H1 (cell line): ENCODE measurements at regions not wholly inside any gene's neighbourhood (a gene's known extent, or its start where the extent isn't known, plus 50 kb on each side); places are given as distances from the start of the nearest gene placed in this dataset.

ENCODE experiments used
- CTCF ChIA-PET: fragments of 300-600 bp; sonication (Branson Sonifier 250); formaldehyde crosslinking; loops from one replicate; lab custom pipeline; 2021; ENCODE audit not compliant: partially characterized antibody; lab: Charles Lee
- POLR2A ChIA-PET: fragments of 300-600 bp; sonication (Branson Sonifier 250); formaldehyde crosslinking; loops from one replicate; lab custom pipeline; 2021; ENCODE audit warnings: inconsistent platforms; ENCODE audit not compliant: partially characterized antibody; lab: Charles Lee
- DNase-seq, 2 experiments: peaks; one replicate each; pipeline versions ENCODE4 v3.0.0 to v3.0.0-alpha.2; 2010 to 2022; ENCODE audit warnings: low spot score in 2 of 2, low read depth in 1 of 2, mixed read lengths in 1 of 2
- FAIRE-seq: peaks from 2 replicates; lab custom pipeline; 2011; peaks lifted over from hg19 to GRCh38; lab: Jason Lieb, UNC
- H2AFZ ChIP-seq: 2 replicates; pipeline ENCODE4 v1.8.1; 2012; ENCODE audit warnings: low read length, inconsistent platforms
- H2AK5ac ChIP-seq: 2 replicates; pipeline ENCODE4 v1.6.1; 2013; ENCODE audit warnings: low read depth, low read length
- H2BK120ac ChIP-seq: replicated peaks from 2 replicates; pipeline ENCODE3; 2013; ENCODE audit warnings: low read depth, low read length, inconsistent platforms
- H2BK12ac ChIP-seq: 2 replicates; pipeline ENCODE4 v1.6.1; 2013; ENCODE audit warnings: low read depth, low read length
- H2BK15ac ChIP-seq: 2 replicates; pipeline ENCODE4 v1.6.1; 2013; ENCODE audit warnings: low read length
- H2BK20ac ChIP-seq: 2 replicates; pipeline ENCODE4 v1.6.1; 2013; ENCODE audit warnings: low read length
- H2BK5ac ChIP-seq: 2 replicates; pipeline ENCODE4 v1.6.1; 2013; ENCODE audit warnings: low read depth, low read length
- H3K14ac ChIP-seq: 2 replicates; pipeline ENCODE4 v1.6.1; 2013; ENCODE audit warnings: inconsistent platforms; ENCODE audit not compliant: insufficient read length
- H3K18ac ChIP-seq: 2 replicates; pipeline ENCODE4 v1.6.1; 2013; ENCODE audit warnings: low read length; ENCODE audit errors: extremely low read depth
- H3K23ac ChIP-seq: 2 replicates; pipeline ENCODE4 v1.6.1; 2013; ENCODE audit warnings: inconsistent platforms; ENCODE audit not compliant: insufficient read length
- H3K23me2 ChIP-seq: 2 replicates; pipeline ENCODE4 v1.6.1; 2013; ENCODE audit warnings: low read depth, low read length
- H3K27ac ChIP-seq: 2 replicates; pipeline ENCODE4 v1.6.1; 2011; ENCODE audit warnings: low read depth, low read length, inconsistent platforms
- H3K27me3 ChIP-seq, 4 experiments: replicated peaks in 1 of 4; 1 replicate in 1 of 4; 2 replicates in 3 of 4; pipeline versions ENCODE4 v1.6.1 to v1.8.1; 2011 to 2013; ENCODE audit warnings: low read length in 3 of 4, mild to moderate bottlenecking in 3 of 4, inconsistent platforms in 2 of 4, mixed read lengths in 2 of 4, moderate library complexity in 1 of 4; ENCODE audit not compliant: control insufficient read depth in 3 of 4, insufficient read depth in 3 of 4; ENCODE audit errors: extremely low read depth in 1 of 4
- H3K36me3 ChIP-seq, 4 experiments: 2 replicates each; pipeline versions ENCODE4 v1.6.1 to v1.8.1; 2011 to 2013; ENCODE audit warnings: mild to moderate bottlenecking in 4 of 4, low read length in 3 of 4, moderate library complexity in 2 of 4, control low read depth in 1 of 4, inconsistent platforms in 1 of 4; ENCODE audit not compliant: insufficient read depth in 4 of 4, control insufficient read depth in 2 of 4
- H3K4ac ChIP-seq: replicated peaks from 2 replicates; pipeline ENCODE3; 2013; ENCODE audit warnings: low read length, low read depth, mixed read lengths, inconsistent platforms; ENCODE audit not compliant: insufficient read length
- H3K4me1 ChIP-seq, 4 experiments: replicated peaks in 1 of 4; 1 replicate in 1 of 4; 2 replicates in 3 of 4; pipeline versions ENCODE4 v1.6.1 to v1.8.1; 2011 to 2013; ENCODE audit warnings: low read length in 3 of 4, inconsistent platforms in 2 of 4, mixed read lengths in 1 of 4; ENCODE audit not compliant: insufficient read depth in 4 of 4, control insufficient read depth in 3 of 4
- H3K4me2 ChIP-seq, 2 experiments: 2 replicates each; pipeline versions ENCODE4 v1.6.1 to v1.8.1; 2011 to 2013; ENCODE audit warnings: low read depth in 2 of 2, low read length in 2 of 2, control low read depth in 1 of 2, inconsistent platforms in 1 of 2, mild to moderate bottlenecking in 1 of 2; ENCODE audit not compliant: insufficient read depth in 1 of 2
- H3K4me3 ChIP-seq, 4 experiments: fragments of 200-600, 300-600 bp in 1 of 4; sonication (generic), shearing (Covaris generic), sonication (Bioruptor Twin) in 1 of 4; 2 replicates each; pipeline versions ENCODE4 v1.5.1 to v1.8.1; 2011 to 2016; ENCODE audit warnings: low read length in 4 of 4, low read depth in 3 of 4, control low read depth in 2 of 4, inconsistent platforms in 2 of 4, mild to moderate bottlenecking in 2 of 4, mixed read lengths in 1 of 4, moderate library complexity in 1 of 4; ENCODE audit not compliant: insufficient read depth in 2 of 4; ENCODE audit errors: extremely low read depth in 1 of 4
- H3K56ac ChIP-seq: replicated peaks from 2 replicates; pipeline ENCODE3; 2013; ENCODE audit warnings: low read depth, mild to moderate bottlenecking, mixed read lengths, low read length, inconsistent platforms; ENCODE audit not compliant: insufficient read length
- H3K79me1 ChIP-seq: 2 replicates; pipeline ENCODE4 v1.6.1; 2013; ENCODE audit warnings: low read depth, low read length, control low read depth
- H3K79me2 ChIP-seq, 2 experiments: 2 replicates each; pipeline versions ENCODE4 v1.6.1 to v1.8.1; 2012 to 2013; ENCODE audit warnings: low read length in 2 of 2, mild to moderate bottlenecking in 2 of 2, inconsistent platforms in 1 of 2; ENCODE audit not compliant: insufficient read depth in 2 of 2, control insufficient read depth in 1 of 2
- H3K9ac ChIP-seq, 4 experiments: replicated peaks in 1 of 4; 1 replicate in 1 of 4; 2 replicates in 3 of 4; pipeline versions ENCODE4 v1.6.1 to v1.8.1; 2011 to 2013; ENCODE audit warnings: low read depth in 3 of 4, low read length in 3 of 4, control low read depth in 2 of 4, mild to moderate bottlenecking in 2 of 4, moderate library complexity in 2 of 4, inconsistent platforms in 1 of 4; ENCODE audit errors: extremely low read depth in 1 of 4
- H3K9me3 ChIP-seq, 2 experiments: 2 replicates each; pipeline versions ENCODE4 v1.6.1 to v1.8.1; 2012 to 2013; ENCODE audit warnings: mild to moderate bottlenecking in 2 of 2, moderate library complexity in 2 of 2, control low read depth in 1 of 2, inconsistent platforms in 1 of 2, low read depth in 1 of 2, low read length in 1 of 2, mixed read lengths in 1 of 2; ENCODE audit not compliant: insufficient read depth in 2 of 2
- H4K20me1 ChIP-seq, 2 experiments: replicated peaks in 1 of 2; 2 replicates each; pipeline versions ENCODE3 to v1.8.1; 2011 to 2013; ENCODE audit warnings: inconsistent platforms in 2 of 2, low read length in 2 of 2, mild to moderate bottlenecking in 1 of 2; ENCODE audit not compliant: insufficient read depth in 2 of 2, control insufficient read depth in 1 of 2
- H4K5ac ChIP-seq: 2 replicates; pipeline ENCODE4 v1.6.1; 2013; ENCODE audit warnings: low read length, low read depth, mixed read lengths, inconsistent platforms; ENCODE audit not compliant: insufficient read length
- H4K8ac ChIP-seq: 2 replicates; pipeline ENCODE4 v1.8.0; 2013; ENCODE audit warnings: mild to moderate bottlenecking, moderate library complexity, low read length, inconsistent platforms; ENCODE audit not compliant: insufficient read depth; ENCODE audit errors: extremely low read depth
- H4K91ac ChIP-seq: replicated peaks from 2 replicates; pipeline ENCODE3; 2013; ENCODE audit warnings: low read length, mixed read lengths, inconsistent platforms; ENCODE audit not compliant: insufficient read length
- ASH2L ChIP-seq: fragments of 200-600, 300-600 bp; sonication (generic); IDR thresholded peaks from one replicate; pipeline ENCODE4 v1.7.1; 2017; ENCODE audit warnings: low read length
- CHD1 ChIP-seq: IDR thresholded peaks from 2 replicates; pipeline ENCODE4 v1.6.1; 2012; ENCODE audit warnings: low read depth, low read length, improper control_type of control experiment
- CREB1 ChIP-seq: IDR thresholded peaks from 2 replicates; pipeline ENCODE4 v1.6.1; 2012; ENCODE audit warnings: inconsistent platforms
- FOSL1 ChIP-seq: IDR thresholded peaks from 2 replicates; pipeline ENCODE4 v1.6.1; 2011; ENCODE audit warnings: mild to moderate bottlenecking, low read depth, low read length, moderate library complexity; ENCODE audit not compliant: insufficient read depth
- POLR2AphosphoS5 ChIP-seq: IDR thresholded peaks from 2 replicates; pipeline ENCODE4 v1.6.1; 2011; ENCODE audit warnings: low read depth, low read length
- TCF12 ChIP-seq: IDR thresholded peaks from 2 replicates; pipeline ENCODE4 v1.6.1; 2011; ENCODE audit warnings: low read depth, mild to moderate bottlenecking, low read length
- WGBS, 2 experiments: shearing (Covaris generic) in 1 of 2; methylation state at CpG; one replicate each; pipeline versions ENCODE4 v1.1.6 to v1.1.7; 2013 to 2015; ENCODE audit warnings: low lambda C conversion rate in 2 of 2, mixed read lengths in 2 of 2, inconsistent platforms in 1 of 2, low coverage in 1 of 2, missing lambda C conversion rate in 1 of 2; ENCODE audit not compliant: insufficient replicate concordance in 2 of 2, insufficient coverage in 1 of 2, insufficient read length in 1 of 2; ENCODE audit errors: extremely low coverage in 1 of 2, missing lambda C conversion rate in 1 of 2; 5-methylcytosine and 5-hydroxymethylcytosine counted together

- H4K20me1 ChIP-seq: no peaks in the 10 kb centered on the region
- H4K5ac ChIP-seq: no peak overlapping the region
- no peak overlapping the region for H4K8ac ChIP-seq
- POLR2A ChIA-PET: no interaction called here
- no peak for FAIRE-seq
- no peak overlapping the region for H4K91ac ChIP-seq
- TF ChIP-seq CREB1 (no peak), CHD1 (no peak), FOSL1 (no peak), ASH2L (no peak), POLR2AphosphoS5 (no peak), TCF12 (no peak)
- no peak overlapping the region for H3K14ac ChIP-seq
- H3K4me1 ChIP-seq: peaks cover 0 to 3% (median 0%) of the 10 kb centered on the region in 4 experiments; a peak in 2 of 7 replicates
- no peak overlapping the region for H3K9ac ChIP-seq
- H3K27ac ChIP-seq: no peak overlapping the region
- H2BK20ac ChIP-seq: no peak overlapping the region
- no peak overlapping the region for H3K4me2 ChIP-seq
- H2BK5ac ChIP-seq: no peak overlapping the region
- no peak overlapping the region for H2BK15ac ChIP-seq
- H3K18ac ChIP-seq: no peak overlapping the region
- no peak overlapping the region for H2AFZ ChIP-seq
- H3K4ac ChIP-seq: no peak overlapping the region
- WGBS, 2 experiments: 91% methylated on average over 1 of the region's 1 CpG; no CpG with 5 or more reads in 1 of the 2 experiments
- DNase-seq: no peak
- CTCF ChIA-PET: interaction anchor here (0.9 to 1.2 kb wide), 2 partner anchors 38 to 39 kb away, joined by 3 read pairs; no protein-coding TSS in a partner anchor
- H3K23me2 ChIP-seq: no peaks in the 10 kb centered on the region
- H3K23ac ChIP-seq: no peak overlapping the region
- no peaks in the 10 kb centered on the region for H3K27me3 ChIP-seq
- H2AK5ac ChIP-seq: no peak overlapping the region
- no peaks in the 10 kb centered on the region for H3K9me3 ChIP-seq
- no peaks in the 10 kb centered on the region for H3K36me3 ChIP-seq
- no peak overlapping the region for H2BK120ac ChIP-seq
- H3K79me1 ChIP-seq: no peaks in the 10 kb centered on the region
- H3K4me3 ChIP-seq: no peak overlapping the region
- no peak overlapping the region for H3K56ac ChIP-seq
- no peak overlapping the region for H2BK12ac ChIP-seq
- H3K79me2 ChIP-seq: no peaks in the 10 kb centered on the region
These were observed 76.7 kb upstream of the G2E3 start for GRCh38 chr14:30482276-30482675.
